IMR-90 (cell line): ENCODE measurements at regions not wholly inside any gene's neighbourhood (a gene's known extent, or its start where the extent isn't known, plus 50 kb on each side); places are given as distances from the start of the nearest gene placed in this dataset.

ENCODE experiments used
- ATAC-seq: fragments of 200-7000 bp; cut with Tn5 transposase; 2 replicates; pipeline ENCODE4 v1.9.1; 2020; ENCODE audit warnings: low read depth, mild to moderate bottlenecking, moderate library complexity
- BruUV-seq: library from RNA; stranded (reverse); fragments of 400-500 nt; replicated peaks from 2 replicates; lab custom pipeline; 2021; lab: Mats Ljungman, UMichigan
- CTCF ChIA-PET: fragments of 300-600 bp; formaldehyde crosslinking; extraction: SDS; loops from one replicate; lab custom pipeline; 2021; ENCODE audit warnings: antibody characterized with exemption; lab: Yijun Ruan, JAX
- POLR2A ChIA-PET: fragments of 300-600 bp; sonication (Branson Sonifier 250); formaldehyde crosslinking; loops from one replicate; lab custom pipeline; 2022; ENCODE audit warnings: antibody characterized with exemption; ENCODE audit not compliant: unreplicated experiment; lab: Charles Lee
- DNase-seq: peaks from one replicate; pipeline ENCODE4 v3.0.0; 2013
- H2AFZ ChIP-seq: replicated peaks from 2 replicates; pipeline ENCODE3; 2013; ENCODE audit warnings: low read length, mild to moderate bottlenecking; ENCODE audit not compliant: poor library complexity
- H2AK5ac ChIP-seq: 2 replicates; pipeline ENCODE4 v1.6.1; 2013; ENCODE audit warnings: low read depth, low read length, inconsistent platforms
- H2AK9ac ChIP-seq: replicated peaks from 2 replicates; pipeline ENCODE3; 2013; ENCODE audit warnings: mild to moderate bottlenecking, low read depth, low read length, moderate library complexity; ENCODE audit not compliant: poor library complexity
- H2BK120ac ChIP-seq: 2 replicates; pipeline ENCODE4 v1.6.1; 2013; ENCODE audit warnings: low read depth, low read length, inconsistent platforms
- H2BK15ac ChIP-seq: 3 replicates; pipeline ENCODE4 v1.6.1; 2013; ENCODE audit warnings: low read depth, low read length, inconsistent platforms
- H2BK20ac ChIP-seq: 2 replicates; pipeline ENCODE4 v1.6.1; 2013; ENCODE audit warnings: low read depth, mild to moderate bottlenecking, inconsistent platforms, low read length, moderate library complexity
- H2BK5ac ChIP-seq: 2 replicates; pipeline ENCODE4 v1.6.1; 2013; ENCODE audit warnings: mild to moderate bottlenecking, low read depth, low read length, inconsistent platforms; ENCODE audit not compliant: poor library complexity, severe bottlenecking
- H3K14ac ChIP-seq: replicated peaks from 2 replicates; pipeline ENCODE4 v1.6.1; 2013; ENCODE audit warnings: low read depth, low read length, inconsistent platforms
- H3K18ac ChIP-seq: 2 replicates; pipeline ENCODE4 v1.6.1; 2013; ENCODE audit warnings: low read depth, low read length, control low read depth
- H3K23ac ChIP-seq: 2 replicates; pipeline ENCODE4 v1.6.1; 2013; ENCODE audit warnings: low read depth, low read length, inconsistent platforms
- H3K27ac ChIP-seq: 2 replicates; pipeline ENCODE4 v1.5.1; 2013; ENCODE audit warnings: mild to moderate bottlenecking, control low read depth, low read length; ENCODE audit not compliant: insufficient read depth
- H3K27me3 ChIP-seq: 2 replicates; pipeline ENCODE4 v1.6.1; 2013; ENCODE audit warnings: low read length; ENCODE audit not compliant: control insufficient read depth, insufficient read depth
- H3K36me3 ChIP-seq: 2 replicates; pipeline ENCODE4 v1.6.1; 2013; ENCODE audit warnings: low read length, mixed read lengths; ENCODE audit not compliant: control insufficient read depth, insufficient read depth
- H3K4ac ChIP-seq: 2 replicates; pipeline ENCODE4 v1.6.1; 2013; ENCODE audit warnings: low read depth, low read length, inconsistent platforms
- H3K4me1 ChIP-seq: 2 replicates; pipeline ENCODE4 v1.6.1; 2013; ENCODE audit warnings: low read length, mixed read lengths; ENCODE audit not compliant: control insufficient read depth, insufficient read depth
- H3K4me2 ChIP-seq: 2 replicates; pipeline ENCODE4 v1.6.1; 2013; ENCODE audit warnings: low read depth, mild to moderate bottlenecking, control low read depth, low read length, moderate library complexity
- H3K4me3 ChIP-seq: 2 replicates; pipeline ENCODE4 v1.5.1; 2013; ENCODE audit warnings: low read depth, mild to moderate bottlenecking, control low read depth, low read length, moderate library complexity; ENCODE audit not compliant: insufficient read depth
- H3K56ac ChIP-seq: 2 replicates; pipeline ENCODE4 v1.6.1; 2013; ENCODE audit warnings: low read length, inconsistent platforms; ENCODE audit not compliant: insufficient read depth; ENCODE audit errors: extremely low read depth
- H3K79me1 ChIP-seq, 2 experiments: 2 replicates each; pipeline ENCODE4 v1.6.1; 2013; ENCODE audit warnings: low read length in 2 of 2, inconsistent platforms in 1 of 2, low read depth in 1 of 2
- H3K9ac ChIP-seq: 2 replicates; pipeline ENCODE4 v1.6.1; 2013; ENCODE audit warnings: low read depth, low read length, control low read depth
- H3K9me1 ChIP-seq: 2 replicates; pipeline ENCODE4 v1.6.1; 2013; ENCODE audit warnings: low read length, inconsistent platforms; ENCODE audit not compliant: insufficient read depth
- H3K9me3 ChIP-seq: 2 replicates; pipeline ENCODE4 v1.6.1; 2013; ENCODE audit warnings: low read length; ENCODE audit not compliant: control insufficient read depth, insufficient read depth
- H4K20me1 ChIP-seq: 2 replicates; pipeline ENCODE4 v1.6.1; 2013; ENCODE audit warnings: low read length, inconsistent platforms; ENCODE audit not compliant: insufficient read depth
- H4K5ac ChIP-seq: 2 replicates; pipeline ENCODE4 v1.6.1; 2013; ENCODE audit warnings: mild to moderate bottlenecking, low read depth, low read length, control low read depth
- H4K8ac ChIP-seq, 2 experiments: 2 replicates each; pipeline ENCODE4 v1.6.1; 2013; ENCODE audit warnings: low read depth in 2 of 2, low read length in 2 of 2, control low read depth in 1 of 2, inconsistent platforms in 1 of 2
- H4K91ac ChIP-seq: 2 replicates; pipeline ENCODE4 v1.6.1; 2013; ENCODE audit warnings: low read depth, low read length, inconsistent platforms; ENCODE audit not compliant: insufficient read depth
- CHD1 ChIP-seq: IDR thresholded peaks from 2 replicates; pipeline ENCODE4 v1.6.1; 2012; ENCODE audit warnings: low read depth, low read length, improper control_type of control experiment
- FOS ChIP-seq: fragments of 150-350 bp; IDR thresholded peaks from 2 replicates; pipeline ENCODE4 v1.6.1; 2016; ENCODE audit warnings: low read depth, low read length
- MAZ ChIP-seq: IDR thresholded peaks from 2 replicates; pipeline ENCODE4 v1.6.1; 2012; ENCODE audit warnings: low read depth, mild to moderate bottlenecking, low read length, improper control_type of control experiment, moderate library complexity, borderline replicate concordance
- MXI1 ChIP-seq: IDR thresholded peaks from 2 replicates; pipeline ENCODE4 v1.6.1; 2012; ENCODE audit warnings: low read depth, mild to moderate bottlenecking, low read length, moderate library complexity, borderline replicate concordance
- NFE2L2 ChIP-seq: fragments of 150-350 bp; IDR thresholded peaks from 2 replicates; pipeline ENCODE4 v1.6.1; 2016; ENCODE audit warnings: low read depth, mild to moderate bottlenecking, low read length
- RAD21 ChIP-seq: IDR thresholded peaks from 2 replicates; pipeline ENCODE4 v1.6.1; 2012; ENCODE audit warnings: low read length, improper control_type of control experiment
- WGBS, 2 experiments: methylation state at CpG; one replicate each; pipeline versions ENCODE4 v1.1.5 to v1.1.7; 2013; ENCODE audit warnings: missing lambda C conversion rate in 2 of 2; ENCODE audit not compliant: insufficient read length in 1 of 2; ENCODE audit errors: extremely low coverage in 2 of 2; 5-methylcytosine and 5-hydroxymethylcytosine counted together
- dilution Hi-C: fragments of 300-500 bp; cut with HindIII; formaldehyde crosslinking; loops from one replicate; pipeline ENCODE4 v1.14.3; 2018; ENCODE audit warnings: low sequenced_read_pairs; ENCODE audit not compliant: unreplicated experiment
- in situ Hi-C: fragments of 300-500 bp; cut with MboI; formaldehyde crosslinking; loops from 3 replicates; pipeline ENCODE4 v1.14.3; 2019; ENCODE audit warnings: low sequenced_read_pairs, inconsistent platforms, mixed read lengths
- intact Hi-C: fragments of 100-400 bp; cut with micrococcal nuclease; formaldehyde crosslinking; loops from 2 replicates; pipeline ENCODE4 v1.10.0; 2022

DNA sequence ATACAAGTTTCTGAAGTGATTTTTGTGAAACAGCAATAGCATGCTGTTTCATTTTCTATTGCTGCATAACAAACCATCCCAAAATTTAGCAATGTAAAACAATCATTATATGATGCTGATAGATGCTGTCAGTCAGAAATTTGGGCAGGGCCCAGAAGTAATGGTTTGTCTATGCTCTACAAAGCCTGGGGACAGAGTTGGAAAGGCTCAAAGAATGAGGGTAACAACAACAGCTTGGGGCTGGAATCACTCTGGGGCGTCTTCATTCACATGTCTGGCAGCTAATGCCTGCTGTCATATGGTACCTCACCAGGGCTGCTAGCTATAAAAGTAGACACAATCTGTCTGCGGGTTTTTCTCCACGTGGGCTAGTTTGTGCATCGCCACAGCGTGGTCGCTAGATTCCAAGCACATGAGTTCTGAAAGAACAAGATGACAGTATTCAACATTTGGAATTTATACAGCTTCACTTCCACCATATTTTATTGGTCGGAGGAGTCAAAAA, 176.5 kb downstream of the BMP4 start:
- no peak overlapping the region for H4K91ac ChIP-seq
- no peak overlapping the region for H2AFZ ChIP-seq
- no TSS peak for BruUV-seq
- no peak overlapping the region for H2BK20ac ChIP-seq
- no peak overlapping the region for H3K18ac ChIP-seq
- no peak overlapping the region for H3K4me2 ChIP-seq
- H2BK15ac ChIP-seq = no peak overlapping the region
- H2AK5ac ChIP-seq = no peak overlapping the region
- H3K4me1 ChIP-seq = no peaks in the 10 kb centered on the region
- no peak overlapping the region for H2BK120ac ChIP-seq
- intact Hi-C loops (no loop called here), in situ Hi-C loops (no loop called here), dilution Hi-C loops (no loop called here)
- no peak overlapping the region for H3K56ac ChIP-seq
- DNase-seq = no peak
- no peak overlapping the region for H4K5ac ChIP-seq
- WGBS, 2 experiments = 90% methylated on average over 4 of the region's 7 CpGs; no CpG with 5 or more reads in 1 of the 2 experiments
- no peak overlapping the region for H4K8ac ChIP-seq
- no peaks in the 10 kb centered on the region for H3K9me1 ChIP-seq
- H3K36me3 ChIP-seq = no peaks in the 10 kb centered on the region
- H3K23ac ChIP-seq = no peak overlapping the region
- no peaks in the 10 kb centered on the region for H3K79me1 ChIP-seq
- no peak for ATAC-seq
- H2BK5ac ChIP-seq = no peak overlapping the region
- no peak overlapping the region for H3K4ac ChIP-seq
- no peak overlapping the region for H3K9ac ChIP-seq
- H3K9me3 ChIP-seq = no peaks in the 10 kb centered on the region
- H3K27ac ChIP-seq = no peak overlapping the region
- ChIA-PET POLR2A (no interaction called here), CTCF (no interaction called here)
- H3K4me3 ChIP-seq = no peak overlapping the region
- TF ChIP-seq MXI1 (no peak), RAD21 (no peak), FOS (no peak), CHD1 (no peak), MAZ (no peak), NFE2L2 (no peak)
- H3K27me3 ChIP-seq = no peaks in the 10 kb centered on the region; the same call in 1 of the 2 replicates
- H2AK9ac ChIP-seq = no peak overlapping the region
- no peaks in the 10 kb centered on the region for H4K20me1 ChIP-seq
- no peak overlapping the region for H3K14ac ChIP-seq
